Epithelial cell of esophagus (primary cell): ENCODE measurements at regions not wholly inside any gene's neighbourhood (a gene's known extent, or its start where the extent isn't known, plus 50 kb on each side); places are given as distances from the start of the nearest gene placed in this dataset.
"Not testable (repeated sequence)": the region's sequence is repeated elsewhere in the genome, so short reads cannot be mapped to it uniquely, and the experiment has no call there.

Experiments
- DNase-seq: peaks from one replicate; pipeline ENCODE4 v3.0.0; 2010; ENCODE audit warnings: low read depth
- H3K4me3 ChIP-seq: 2 replicates; pipeline ENCODE4 v1.5.1; 2011; ENCODE audit warnings: mild to moderate bottlenecking, low read length, control low read depth
- CTCF ChIP-seq: IDR thresholded peaks from 2 replicates; pipeline ENCODE4 v1.5.1; 2011; ENCODE audit warnings: low read depth, mild to moderate bottlenecking, low read length, control low read depth, inconsistent platforms; ENCODE audit not compliant: insufficient read depth; ENCODE audit errors: missing control alignments

GRCh38 chrX:94908171-94908570, 1234.2 kb downstream of the FAM133A start:
- no peak overlapping the region for H3K4me3 ChIP-seq
- no peak for TF ChIP-seq CTCF
- DNase-seq = no peak

- TF ChIP-seq CTCF = no peak
- no peak for DNase-seq
- H3K4me3 ChIP-seq = no peak overlapping the region
Measured at GRCh38 chrX:94908648-94909047, 1234.6 kb downstream of the FAM133A start.

- no peak for DNase-seq
- no peak overlapping the region for H3K4me3 ChIP-seq
- no peak for TF ChIP-seq CTCF
Measured at GRCh38 chrX:94914235-94914634, 1240.2 kb downstream of the FAM133A start.

- TF ChIP-seq CTCF = no peak
- no peak overlapping the region for H3K4me3 ChIP-seq
- DNase-seq = no peak
Measured at GRCh38 chrX:94932278-94932965, 1258.4 kb downstream of the FAM133A start.

GRCh38 chrX:94936722-94937121, 1262.7 kb downstream of the FAM133A start:
- no peak for TF ChIP-seq CTCF
- H3K4me3 ChIP-seq = no peak overlapping the region
- no peak for DNase-seq

- no peak for TF ChIP-seq CTCF
Measured at GRCh38 chrX:94937491-94937890, 1263.5 kb downstream of the FAM133A start.

GRCh38 chrX:94942603-94943002, 1268.6 kb downstream of the FAM133A start:
- no peak for TF ChIP-seq CTCF
- no peak overlapping the region for H3K4me3 ChIP-seq
- DNase-seq = no peak

More at GRCh38 chrX:94937491-94937890, 1263.5 kb downstream of the FAM133A start:
- H3K4me3 ChIP-seq = no peak overlapping the region
- peak; percentile 22 for DNase-seq

GRCh38 chrX:94946137-94946536, 1272.1 kb downstream of the FAM133A start:
- not testable (repeated sequence) for DNase-seq, H3K4me3 ChIP-seq
